Endodermal cell (in vitro differentiated cells): ENCODE measurements at regions not wholly inside any gene's neighbourhood (a gene's known extent, or its start where the extent isn't known, plus 50 kb on each side); places are given as distances from the start of the nearest gene placed in this dataset.
A peak's percentile ranks its signal among the peaks of the same experiment; 100 is the strongest.

ENCODE experiments used
- DNase-seq: peaks from one replicate; pipeline ENCODE4 v3.0.0-alpha.2; 2017
- H3K27ac ChIP-seq: 2 replicates; pipeline ENCODE4 v1.5.1; 2013; ENCODE audit warnings: mild to moderate bottlenecking, low read depth, low read length, moderate library complexity
- H3K27me3 ChIP-seq: 2 replicates; pipeline ENCODE4 v1.6.1; 2013; ENCODE audit warnings: mild to moderate bottlenecking, low read length, moderate library complexity; ENCODE audit not compliant: insufficient read depth, control insufficient read depth, poor library complexity, severe bottlenecking
- H3K36me3 ChIP-seq: 2 replicates; pipeline ENCODE4 v1.7.0; 2013; ENCODE audit warnings: mild to moderate bottlenecking, low read length, moderate library complexity; ENCODE audit not compliant: control insufficient read depth, insufficient read depth
- H3K4me1 ChIP-seq: one replicate; pipeline ENCODE4 v1.7.0; 2013; ENCODE audit warnings: low read length; ENCODE audit not compliant: control insufficient read depth, insufficient read depth
- H3K4me3 ChIP-seq: 2 replicates; pipeline ENCODE4 v1.5.1; 2013; ENCODE audit warnings: mild to moderate bottlenecking, low read length, moderate library complexity
- H3K9ac ChIP-seq: 2 replicates; pipeline ENCODE4 v1.6.1; 2013; ENCODE audit warnings: mild to moderate bottlenecking, low read length, moderate library complexity; ENCODE audit not compliant: poor library complexity, severe bottlenecking; ENCODE audit errors: extremely low read depth
- H3K9me3 ChIP-seq: 2 replicates; pipeline ENCODE4 v1.6.1; 2013; ENCODE audit warnings: mild to moderate bottlenecking, low read length, moderate library complexity; ENCODE audit not compliant: control insufficient read depth
- H3K27ac Mint-ChIP-seq: 2 replicates; pipeline ENCODE4 v1.8.0; 2020; ENCODE audit warnings: mixed read lengths
- H3K27me3 Mint-ChIP-seq: 2 replicates; pipeline ENCODE4 v1.8.0; 2021; ENCODE audit warnings: mild to moderate bottlenecking, mixed read lengths; ENCODE audit not compliant: insufficient read depth
- H3K36me3 Mint-ChIP-seq: 2 replicates; pipeline ENCODE4 v1.8.0; 2020; ENCODE audit warnings: low read depth, mixed read lengths
- H3K4me1 Mint-ChIP-seq: 2 replicates; pipeline ENCODE4 v1.8.0; 2020; ENCODE audit warnings: mixed read lengths
- H3K4me3 Mint-ChIP-seq: 2 replicates; pipeline ENCODE4 v1.8.0; 2020; ENCODE audit warnings: mild to moderate bottlenecking, moderate library complexity, mixed read lengths
- H3K9me3 Mint-ChIP-seq: 2 replicates; pipeline ENCODE4 v1.8.0; 2020; ENCODE audit warnings: mild to moderate bottlenecking, mixed read lengths
- WGBS, 2 experiments: methylation state at CpG; one replicate each; pipeline versions ENCODE4 v1.1.5 to v1.1.7; 2013; ENCODE audit warnings: missing lambda C conversion rate in 2 of 2, mixed read lengths in 1 of 2; ENCODE audit not compliant: insufficient coverage in 1 of 2, insufficient read length in 1 of 2; 5-methylcytosine and 5-hydroxymethylcytosine counted together
- TF ChIP-seq, protein P1 (sequence below): fragments of 200-600 bp; sonication (generic); conservative IDR thresholded peaks from 2 replicates; pipeline ENCODE4 v1.5.0; 2021; ENCODE audit warnings: antibody characterized with exemption, mild to moderate bottlenecking

DNA sequence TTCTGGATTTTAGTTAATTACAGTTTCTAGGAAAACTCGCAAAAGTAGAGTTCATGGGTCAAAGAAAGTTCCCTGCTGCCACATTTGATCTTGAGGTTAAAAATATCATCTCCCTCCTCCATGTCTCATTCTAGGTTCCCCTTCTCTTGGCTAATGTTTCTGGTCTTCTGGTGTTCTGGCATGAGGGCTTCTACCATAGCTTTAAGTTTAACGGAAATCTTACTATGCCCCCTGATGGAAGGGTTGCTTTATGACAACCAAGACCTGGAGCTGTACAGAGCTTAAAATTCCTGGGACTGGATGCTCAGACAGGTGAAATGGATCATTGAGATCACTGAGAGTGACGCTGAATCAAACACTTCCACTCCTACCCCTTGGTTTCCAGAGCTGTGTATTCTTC is 1881.7 kb downstream of the MRPL39 start:
- no peak for DNase-seq
- Mint-ChIP-seq H3K27ac (no peak overlapping the region), H3K4me3 (no peak overlapping the region)

DNA sequence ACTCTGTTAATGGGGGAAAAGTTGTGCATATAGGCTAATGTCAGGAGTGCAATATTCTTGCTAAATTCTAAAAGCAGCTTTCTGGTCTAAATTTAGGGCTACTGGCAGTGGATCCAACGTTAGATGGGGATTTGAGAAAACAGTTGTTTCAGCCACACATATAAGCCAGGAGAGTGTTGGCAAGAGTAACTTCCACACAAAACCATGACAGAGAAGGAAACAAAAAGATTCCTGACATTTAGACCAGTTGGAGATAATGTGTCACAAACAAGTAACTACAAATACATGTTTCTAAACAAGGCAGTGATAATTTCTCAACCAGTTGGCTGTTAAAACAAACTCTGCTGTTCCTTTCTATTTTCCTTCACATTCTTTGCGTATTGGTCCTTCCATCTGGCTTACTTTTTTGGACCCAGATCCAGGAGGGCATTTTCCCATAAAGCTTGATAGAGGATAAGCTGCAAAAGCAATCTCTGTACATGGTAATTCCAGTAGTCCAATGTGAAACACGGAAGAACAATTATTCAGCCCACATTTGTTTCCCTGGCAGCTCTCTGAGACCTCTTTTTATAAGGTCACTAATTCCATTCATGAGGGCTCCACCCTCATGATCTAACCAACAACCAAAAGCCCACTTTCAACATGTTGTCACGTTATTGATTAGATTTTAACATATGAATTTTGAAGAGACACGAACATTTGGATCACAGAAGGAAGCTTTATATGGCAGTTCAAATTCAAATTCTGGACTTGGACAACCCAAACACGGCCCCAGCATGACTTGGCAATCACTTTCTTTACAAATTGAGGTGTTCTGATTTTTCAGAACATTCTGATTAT is 1888.6 kb downstream of the MRPL39 start:
- no peaks in the 10 kb centered on the region for H3K27me3 ChIP-seq
- Mint-ChIP-seq H3K36me3 (no peaks in the 10 kb centered on the region), H3K27me3 (peaks cover 1% of the 10 kb centered on the region)

More for the DNA sequence above, 1881.7 kb downstream of the MRPL39 start:
- Histone ChIP-seq H3K9ac (no peak overlapping the region), H3K4me3 (no peak overlapping the region), H3K9me3 (peaks cover 12% of the 10 kb centered on the region), H3K4me1 (no peaks in the 10 kb centered on the region), H3K27me3 (no peaks in the 10 kb centered on the region), H3K36me3 (no peaks in the 10 kb centered on the region), H3K27ac (no peak overlapping the region)
- Mint-ChIP-seq H3K9me3 (peaks cover 34% of the 10 kb centered on the region), H3K27me3 (no peaks in the 10 kb centered on the region), H3K36me3 (no peaks in the 10 kb centered on the region), H3K4me1 (no peaks in the 10 kb centered on the region)
- TF ChIP-seq, protein P1, sequence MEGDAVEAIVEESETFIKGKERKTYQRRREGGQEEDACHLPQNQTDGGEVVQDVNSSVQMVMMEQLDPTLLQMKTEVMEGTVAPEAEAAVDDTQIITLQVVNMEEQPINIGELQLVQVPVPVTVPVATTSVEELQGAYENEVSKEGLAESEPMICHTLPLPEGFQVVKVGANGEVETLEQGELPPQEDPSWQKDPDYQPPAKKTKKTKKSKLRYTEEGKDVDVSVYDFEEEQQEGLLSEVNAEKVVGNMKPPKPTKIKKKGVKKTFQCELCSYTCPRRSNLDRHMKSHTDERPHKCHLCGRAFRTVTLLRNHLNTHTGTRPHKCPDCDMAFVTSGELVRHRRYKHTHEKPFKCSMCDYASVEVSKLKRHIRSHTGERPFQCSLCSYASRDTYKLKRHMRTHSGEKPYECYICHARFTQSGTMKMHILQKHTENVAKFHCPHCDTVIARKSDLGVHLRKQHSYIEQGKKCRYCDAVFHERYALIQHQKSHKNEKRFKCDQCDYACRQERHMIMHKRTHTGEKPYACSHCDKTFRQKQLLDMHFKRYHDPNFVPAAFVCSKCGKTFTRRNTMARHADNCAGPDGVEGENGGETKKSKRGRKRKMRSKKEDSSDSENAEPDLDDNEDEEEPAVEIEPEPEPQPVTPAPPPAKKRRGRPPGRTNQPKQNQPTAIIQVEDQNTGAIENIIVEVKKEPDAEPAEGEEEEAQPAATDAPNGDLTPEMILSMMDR = peak; percentile 46
- WGBS, 2 experiments = 72 to 86% methylated on average over 3 of the region's 3 CpGs

DNA sequence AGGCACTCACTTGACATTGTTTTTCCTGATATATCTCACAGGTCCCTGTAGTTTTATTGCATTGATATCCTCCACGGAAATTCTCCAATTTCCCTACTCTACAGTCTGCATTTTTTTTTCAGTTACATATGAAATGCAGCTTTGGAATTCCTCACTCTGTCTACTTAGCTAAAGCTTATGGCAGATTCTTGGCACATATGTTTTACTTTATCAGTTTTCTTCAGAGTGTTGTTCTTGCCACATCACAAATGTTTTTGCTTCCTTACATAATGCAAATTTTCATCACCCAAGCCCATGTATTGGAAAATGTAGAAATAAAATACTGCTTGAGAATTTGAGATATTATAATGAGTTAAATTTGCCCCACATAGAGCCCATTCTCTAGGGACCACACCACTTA is 1895.1 kb downstream of the MRPL39 start:
- Histone ChIP-seq H3K27me3 (no peaks in the 10 kb centered on the region), H3K4me3 (no peak overlapping the region), H3K9me3 (peaks cover 18% of the 10 kb centered on the region), H3K9ac (no peak overlapping the region), H3K27ac (no peak overlapping the region), H3K36me3 (no peaks in the 10 kb centered on the region), H3K4me1 (no peaks in the 10 kb centered on the region)
- H3K27ac Mint-ChIP-seq = no peak overlapping the region
- H3K4me1 Mint-ChIP-seq = no peaks in the 10 kb centered on the region
- H3K9me3 Mint-ChIP-seq = peaks cover 52% of the 10 kb centered on the region
- TF ChIP-seq, protein P1 = no peak
- H3K27me3 Mint-ChIP-seq = peaks cover 1% of the 10 kb centered on the region
- DNase-seq = no peak
- no peak overlapping the region for H3K4me3 Mint-ChIP-seq
- no peaks in the 10 kb centered on the region for H3K36me3 Mint-ChIP-seq
- WGBS, 2 experiments = 83 to 90% methylated on average over 1 of the region's 1 CpG

More for the DNA sequence above, 1888.6 kb downstream of the MRPL39 start:
- H3K36me3 ChIP-seq = no peaks in the 10 kb centered on the region
- WGBS, 2 experiments = 71 to 76% methylated on average over 5 to 6 of the region's 6 CpGs
- H3K4me3 ChIP-seq = no peak overlapping the region
- H3K27ac ChIP-seq = no peak overlapping the region
- H3K9me3 Mint-ChIP-seq = peaks cover 58% of the 10 kb centered on the region
- H3K4me3 Mint-ChIP-seq = no peak overlapping the region
- H3K4me1 ChIP-seq = no peaks in the 10 kb centered on the region
- H3K27ac Mint-ChIP-seq = no peak overlapping the region
- no peaks in the 10 kb centered on the region for H3K4me1 Mint-ChIP-seq
- TF ChIP-seq, protein P1 = no peak
- no peak overlapping the region for H3K9ac ChIP-seq
- peaks cover 30% of the 10 kb centered on the region for H3K9me3 ChIP-seq
- no peak for DNase-seq
